DOHH2 (cell line): ENCODE measurements at regions not wholly inside any gene's neighbourhood (a gene's known extent, or its start where the extent isn't known, plus 50 kb on each side); places are given as distances from the start of the nearest gene placed in this dataset.

ENCODE experiments used
- EZH2phosphoT487 ChIP-seq: fragments of 200-600 bp; sonication (generic); IDR thresholded peaks from 2 replicates; pipeline ENCODE4 v1.6.1; 2017; ENCODE audit warnings: borderline replicate concordance, mild to moderate bottlenecking, antibody characterized with exemption, low read length, moderate library complexity, mixed read lengths
- TF ChIP-seq, protein P1 (sequence below): fragments of 200-600 bp; sonication (generic); IDR thresholded peaks from one replicate; pipeline ENCODE4 v1.5.1; 2014; ENCODE audit warnings: antibody characterized with exemption, mild to moderate bottlenecking, low read depth, low read length; ENCODE audit not compliant: poor library complexity, severe bottlenecking

DNA sequence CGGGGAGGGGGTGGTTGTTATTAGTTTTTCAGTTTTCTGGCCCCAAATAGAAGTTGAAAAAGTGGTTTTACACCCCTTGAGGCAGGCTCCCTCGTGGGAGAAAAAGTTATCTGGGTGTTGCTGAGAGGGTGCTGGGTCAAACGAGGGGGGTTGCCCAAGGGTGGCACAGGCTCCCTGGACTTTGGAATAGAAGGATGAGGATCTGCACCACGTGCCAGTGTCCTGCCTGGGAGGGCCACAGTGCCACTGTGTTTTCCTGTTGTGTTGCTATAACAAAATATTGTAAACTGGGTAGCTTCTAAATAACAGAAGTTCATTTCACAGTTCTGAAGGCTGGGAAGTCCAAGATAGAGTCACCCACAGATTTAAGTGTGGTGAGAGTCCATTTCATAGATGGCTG, 181.9 kb downstream of the CXCL12 start:
- TF ChIP-seq, protein P1, sequence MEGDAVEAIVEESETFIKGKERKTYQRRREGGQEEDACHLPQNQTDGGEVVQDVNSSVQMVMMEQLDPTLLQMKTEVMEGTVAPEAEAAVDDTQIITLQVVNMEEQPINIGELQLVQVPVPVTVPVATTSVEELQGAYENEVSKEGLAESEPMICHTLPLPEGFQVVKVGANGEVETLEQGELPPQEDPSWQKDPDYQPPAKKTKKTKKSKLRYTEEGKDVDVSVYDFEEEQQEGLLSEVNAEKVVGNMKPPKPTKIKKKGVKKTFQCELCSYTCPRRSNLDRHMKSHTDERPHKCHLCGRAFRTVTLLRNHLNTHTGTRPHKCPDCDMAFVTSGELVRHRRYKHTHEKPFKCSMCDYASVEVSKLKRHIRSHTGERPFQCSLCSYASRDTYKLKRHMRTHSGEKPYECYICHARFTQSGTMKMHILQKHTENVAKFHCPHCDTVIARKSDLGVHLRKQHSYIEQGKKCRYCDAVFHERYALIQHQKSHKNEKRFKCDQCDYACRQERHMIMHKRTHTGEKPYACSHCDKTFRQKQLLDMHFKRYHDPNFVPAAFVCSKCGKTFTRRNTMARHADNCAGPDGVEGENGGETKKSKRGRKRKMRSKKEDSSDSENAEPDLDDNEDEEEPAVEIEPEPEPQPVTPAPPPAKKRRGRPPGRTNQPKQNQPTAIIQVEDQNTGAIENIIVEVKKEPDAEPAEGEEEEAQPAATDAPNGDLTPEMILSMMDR = no peak
- no peak for TF ChIP-seq EZH2phosphoT487
